ENCODE measurements at regions not wholly inside any gene's neighbourhood (a gene's known extent, or its start where the extent isn't known, plus 50 kb on each side); places are given as distances from the start of the nearest gene placed in this dataset.
A peak's percentile ranks its signal among the peaks of the same experiment; 100 is the strongest.

DNA sequence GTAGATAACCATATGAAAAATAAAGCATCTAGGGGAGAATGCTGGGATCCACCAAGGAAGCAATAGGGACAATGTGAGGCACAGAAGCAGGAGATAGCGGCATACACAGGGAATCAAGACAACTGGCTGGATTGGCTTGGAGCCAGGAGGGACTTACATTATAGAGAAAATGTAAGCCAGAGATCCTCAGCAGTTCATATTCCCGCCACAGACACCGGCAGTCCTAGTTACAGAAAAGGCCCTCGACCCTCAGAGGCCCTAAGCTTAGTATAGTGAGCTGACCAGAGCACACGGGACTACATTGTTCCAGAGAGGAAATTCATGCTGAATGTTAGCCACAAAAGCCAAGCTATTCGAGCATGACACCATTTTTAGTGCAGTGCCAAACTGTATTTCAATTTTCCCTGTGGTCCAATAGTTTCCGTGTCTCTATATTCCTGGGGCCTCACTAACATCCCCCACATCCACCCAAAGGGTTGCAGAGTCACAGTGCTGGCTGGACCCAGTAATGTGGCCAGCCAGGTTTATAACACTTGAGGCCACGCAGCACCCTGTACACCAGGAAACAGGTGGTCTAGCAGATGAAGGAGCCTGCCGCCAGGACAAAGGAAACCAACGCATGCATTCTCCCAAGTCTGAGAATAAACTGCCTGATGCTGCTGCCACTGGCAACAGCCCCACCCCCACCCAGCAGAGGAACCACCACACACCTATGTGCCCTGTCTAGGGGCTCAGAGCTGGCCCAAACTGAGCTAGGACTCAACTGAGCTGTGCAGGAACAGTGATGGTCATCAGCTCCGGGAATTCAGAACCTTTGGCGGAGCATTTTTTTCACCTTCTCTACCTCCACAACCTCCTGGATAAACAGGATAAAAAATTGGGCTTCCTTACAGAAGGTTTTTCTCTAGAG is 693.2 kb upstream of the CHD1 start:
- no peak overlapping the region for H2BK5ac ChIP-seq (ENCODE audit: low read depth, low read length, poor library complexity)
- no peaks in the 10 kb centered on the region for H3K9me3 ChIP-seq (ENCODE audit: insufficient read depth, low read depth, low read length)
- H3K79me2 ChIP-seq (ENCODE audit: control insufficient read depth, insufficient read depth, low read length, poor library complexity): no peaks in the 10 kb centered on the region
- no peak overlapping the region for H4K8ac ChIP-seq (ENCODE audit: low read depth, low read length)
- no peak overlapping the region for H3K4me3 ChIP-seq (ENCODE audit: low read depth, low read length)
- H3K4me2 ChIP-seq (ENCODE audit: low read length): no peak overlapping the region
- no peak overlapping the region for H2BK120ac ChIP-seq (ENCODE audit: insufficient read depth, low read length, poor library complexity)
- no CpG with 5 or more reads among the region's 12 CpGs for WGBS (ENCODE audit: extremely low coverage, insufficient coverage, insufficient read length)
- H3K27ac ChIP-seq (ENCODE audit: low read depth, low read length): no peak overlapping the region
- no peak overlapping the region for H2AFZ ChIP-seq (ENCODE audit: insufficient read depth, low read length, poor library complexity)
- H4K91ac ChIP-seq (ENCODE audit: low read depth, low read length): no peak overlapping the region
- H3K23ac ChIP-seq (ENCODE audit: low read length): no peak overlapping the region
- H3K79me1 ChIP-seq (ENCODE audit: low read length): no peaks in the 10 kb centered on the region
- H3K14ac ChIP-seq (ENCODE audit: low read length): no peak overlapping the region
- no peak overlapping the region for H2AK5ac ChIP-seq (ENCODE audit: low read length)
- no peaks in the 10 kb centered on the region for H3K27me3 ChIP-seq (ENCODE audit: insufficient read depth, low read length)
- H2BK12ac ChIP-seq (ENCODE audit: low read length): no peak overlapping the region
- H3K4ac ChIP-seq (ENCODE audit: low read depth, low read length): no peak overlapping the region
- H3K36me3 ChIP-seq (ENCODE audit: control insufficient read depth in 1 of 2, insufficient read depth in 2 of 2, low read length in 2 of 2): no peaks in the 10 kb centered on the region
- no peak overlapping the region for H3K9ac ChIP-seq (ENCODE audit: low read length)
- no peak overlapping the region for H3K18ac ChIP-seq (ENCODE audit: low read length)
- H4K12ac ChIP-seq (ENCODE audit: low read depth, low read length): no peak overlapping the region
- DNase-seq: no peak
- no peaks in the 10 kb centered on the region for H3K4me1 ChIP-seq (ENCODE audit: control insufficient read depth in 1 of 2, insufficient read depth in 2 of 2, low read length in 2 of 2)

DNA sequence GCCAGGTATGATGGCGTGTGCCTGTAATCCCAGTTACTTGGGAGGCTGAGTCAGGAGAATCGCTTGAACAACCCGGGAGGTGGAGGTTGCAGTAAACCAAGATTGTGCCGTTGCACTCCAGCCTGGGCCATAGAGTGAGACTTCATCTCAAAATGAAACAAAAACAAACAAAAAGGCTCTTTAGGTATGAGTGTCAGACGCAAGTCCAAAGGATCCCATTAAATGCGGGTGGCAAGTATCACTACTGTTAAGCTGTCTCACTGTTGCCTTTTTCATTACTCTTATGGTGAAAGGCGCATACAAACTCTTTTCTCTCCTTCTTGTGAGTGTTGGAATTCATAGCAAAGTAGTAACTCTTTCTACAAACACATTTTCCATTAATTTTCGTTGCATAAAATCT is 688.5 kb upstream of the CHD1 start:
- Histone ChIP-seq H4K12ac (ENCODE audit: low read depth, low read length) (no peak overlapping the region), H3K27ac (ENCODE audit: low read depth, low read length) (no peak overlapping the region), H4K8ac (ENCODE audit: low read depth, low read length) (no peak overlapping the region), H4K91ac (ENCODE audit: low read depth, low read length) (no peak overlapping the region), H3K79me2 (ENCODE audit: control insufficient read depth, insufficient read depth, low read length, poor library complexity) (no peaks in the 10 kb centered on the region), H3K4me3 (ENCODE audit: low read depth, low read length) (no peak overlapping the region), H3K4ac (ENCODE audit: low read depth, low read length) (no peak overlapping the region), H3K36me3 (ENCODE audit: control insufficient read depth in 1 of 2, insufficient read depth in 2 of 2, low read length in 2 of 2) (no peaks in the 10 kb centered on the region), H3K23ac (ENCODE audit: low read length) (no peak overlapping the region), H3K9me3 (ENCODE audit: insufficient read depth, low read depth, low read length) (no peaks in the 10 kb centered on the region), H2AFZ (ENCODE audit: insufficient read depth, low read length, poor library complexity) (no peak overlapping the region), H2BK5ac (ENCODE audit: low read depth, low read length, poor library complexity) (no peak overlapping the region), H2AK5ac (ENCODE audit: low read length) (no peak overlapping the region), H3K18ac (ENCODE audit: low read length) (no peak overlapping the region), H3K14ac (ENCODE audit: low read length) (no peak overlapping the region), H3K27me3 (ENCODE audit: insufficient read depth, low read length) (no peaks in the 10 kb centered on the region), H2BK12ac (ENCODE audit: low read length) (no peak overlapping the region), H3K9ac (ENCODE audit: low read length) (no peak overlapping the region), H3K4me1 (ENCODE audit: control insufficient read depth in 1 of 2, insufficient read depth in 2 of 2, low read length in 2 of 2) (no peaks in the 10 kb centered on the region), H3K79me1 (ENCODE audit: low read length) (no peaks in the 10 kb centered on the region), H2BK120ac (ENCODE audit: insufficient read depth, low read length, poor library complexity) (no peak overlapping the region), H3K4me2 (ENCODE audit: low read length) (no peak overlapping the region)
- no CpG with 5 or more reads among the region's 8 CpGs for WGBS (ENCODE audit: extremely low coverage, insufficient coverage, insufficient read length)
- DNase-seq: peak in 1 of 2 donors; percentile 14

DNA sequence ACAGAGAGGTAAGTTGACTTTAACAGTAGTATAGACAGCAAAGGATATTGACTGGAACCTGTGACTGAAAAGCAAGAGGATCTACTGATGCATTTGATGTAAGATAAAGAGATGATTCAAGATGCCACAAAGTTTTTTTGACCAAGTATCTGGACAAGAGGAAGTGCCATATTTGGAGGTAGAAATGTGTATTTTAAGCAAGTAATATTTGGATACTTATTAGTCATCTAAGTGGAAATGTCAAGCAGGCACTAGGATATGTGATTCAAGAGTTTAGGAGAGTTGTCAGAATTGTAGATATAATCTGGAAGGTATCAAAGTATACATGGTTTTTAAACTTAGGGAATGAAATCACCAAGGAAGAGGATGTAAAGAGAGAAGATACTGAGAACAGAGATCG is 686.1 kb upstream of the CHD1 start:
- Histone ChIP-seq H3K36me3 (ENCODE audit: control insufficient read depth in 1 of 2, insufficient read depth in 2 of 2, low read length in 2 of 2) (no peaks in the 10 kb centered on the region), H3K4me2 (ENCODE audit: low read length) (no peak overlapping the region), H2BK12ac (ENCODE audit: low read length) (no peak overlapping the region), H3K27me3 (ENCODE audit: insufficient read depth, low read length) (no peaks in the 10 kb centered on the region), H2BK120ac (ENCODE audit: insufficient read depth, low read length, poor library complexity) (no peak overlapping the region), H3K4me3 (ENCODE audit: low read depth, low read length) (no peak overlapping the region), H3K4ac (ENCODE audit: low read depth, low read length) (no peak overlapping the region), H4K12ac (ENCODE audit: low read depth, low read length) (no peak overlapping the region), H2BK5ac (ENCODE audit: low read depth, low read length, poor library complexity) (no peak overlapping the region), H3K4me1 (ENCODE audit: control insufficient read depth in 1 of 2, insufficient read depth in 2 of 2, low read length in 2 of 2) (no peaks in the 10 kb centered on the region), H2AK5ac (ENCODE audit: low read length) (no peak overlapping the region), H4K8ac (ENCODE audit: low read depth, low read length) (no peak overlapping the region), H3K27ac (ENCODE audit: low read depth, low read length) (no peak overlapping the region), H2AFZ (ENCODE audit: insufficient read depth, low read length, poor library complexity) (no peak overlapping the region), H3K79me2 (ENCODE audit: control insufficient read depth, insufficient read depth, low read length, poor library complexity) (no peaks in the 10 kb centered on the region), H3K9me3 (ENCODE audit: insufficient read depth, low read depth, low read length) (no peaks in the 10 kb centered on the region), H3K9ac (ENCODE audit: low read length) (no peak overlapping the region), H3K23ac (ENCODE audit: low read length) (no peak overlapping the region), H3K14ac (ENCODE audit: low read length) (no peak overlapping the region), H3K18ac (ENCODE audit: low read length) (no peak overlapping the region), H3K79me1 (ENCODE audit: low read length) (no peaks in the 10 kb centered on the region), H4K91ac (ENCODE audit: low read depth, low read length) (no peak overlapping the region)
- no peak for DNase-seq
- no CpG with 5 or more reads among the region's 1 CpG for WGBS (ENCODE audit: extremely low coverage, insufficient coverage, insufficient read length)

DNA sequence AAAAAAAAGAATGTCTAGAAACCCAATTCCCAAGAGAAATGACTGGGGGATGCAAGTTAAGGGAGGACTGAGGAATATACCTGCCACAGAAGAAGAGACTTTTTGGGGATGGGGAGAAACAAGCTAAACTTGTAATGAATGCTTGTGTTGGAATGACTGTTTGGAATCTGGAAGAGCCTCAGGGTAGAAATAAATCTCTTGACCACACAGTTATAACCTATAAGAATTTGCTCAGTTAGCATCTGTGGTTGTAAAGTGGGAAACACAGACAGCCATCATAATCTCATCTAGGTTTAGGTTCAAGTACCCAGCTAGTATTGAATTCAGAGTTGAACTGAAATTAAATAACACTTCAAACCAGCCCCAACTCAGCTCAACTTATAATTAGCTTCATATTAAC is 678.3 kb upstream of the CHD1 start:
- no peak overlapping the region for H2BK12ac ChIP-seq (ENCODE audit: low read length)
- no peaks in the 10 kb centered on the region for H3K79me2 ChIP-seq (ENCODE audit: control insufficient read depth, insufficient read depth, low read length, poor library complexity)
- H3K36me3 ChIP-seq (ENCODE audit: control insufficient read depth in 1 of 2, insufficient read depth in 2 of 2, low read length in 2 of 2): no peaks in the 10 kb centered on the region
- no peak overlapping the region for H3K14ac ChIP-seq (ENCODE audit: low read length)
- no peak overlapping the region for H3K9ac ChIP-seq (ENCODE audit: low read length)
- no peak overlapping the region for H3K4ac ChIP-seq (ENCODE audit: low read depth, low read length)
- no peak overlapping the region for H3K23ac ChIP-seq (ENCODE audit: low read length)
- H3K18ac ChIP-seq (ENCODE audit: low read length): no peak overlapping the region
- H2BK120ac ChIP-seq (ENCODE audit: insufficient read depth, low read length, poor library complexity): no peak overlapping the region
- H3K9me3 ChIP-seq (ENCODE audit: insufficient read depth, low read depth, low read length): no peaks in the 10 kb centered on the region
- H4K12ac ChIP-seq (ENCODE audit: low read depth, low read length): no peak overlapping the region
- H3K79me1 ChIP-seq (ENCODE audit: low read length): no peaks in the 10 kb centered on the region
- H3K4me1 ChIP-seq (ENCODE audit: control insufficient read depth in 1 of 2, insufficient read depth in 2 of 2, low read length in 2 of 2): peaks cover 0 to 2% of the 10 kb centered on the region in 2 experiments
- no peak overlapping the region for H2BK5ac ChIP-seq (ENCODE audit: low read depth, low read length, poor library complexity)
- no peak overlapping the region for H3K27ac ChIP-seq (ENCODE audit: low read depth, low read length)
- peak in 1 of 2 donors; percentile 38 for DNase-seq
- no peak overlapping the region for H2AK5ac ChIP-seq (ENCODE audit: low read length)
- no peak overlapping the region for H3K4me2 ChIP-seq (ENCODE audit: low read length)
- no peaks in the 10 kb centered on the region for H3K27me3 ChIP-seq (ENCODE audit: insufficient read depth, low read length)
- no peak overlapping the region for H4K8ac ChIP-seq (ENCODE audit: low read depth, low read length)
- H2AFZ ChIP-seq (ENCODE audit: insufficient read depth, low read length, poor library complexity): no peak overlapping the region
- no peak overlapping the region for H3K4me3 ChIP-seq (ENCODE audit: low read depth, low read length)
- H4K91ac ChIP-seq (ENCODE audit: low read depth, low read length): no peak overlapping the region
